Mucosa of descending colon (tissue), 3 donors: ENCODE measurements at regions not wholly inside any gene's neighbourhood (a gene's known extent, or its start where the extent isn't known, plus 50 kb on each side); places are given as distances from the start of the nearest gene placed in this dataset.

Source experiments
- ATAC-seq: fragments of 200-7000 bp; cut with Tn5 transposase; one replicate; pipeline ENCODE4 v1.9.1; 2020; ENCODE audit warnings: mild to moderate bottlenecking, moderate library complexity
- DNase-seq, 3 donors: peaks; one replicate each; pipeline ENCODE4 v3.0.0-alpha.2; 2020
- H3K36me3 ChIP-seq: fragments of 200-600 bp; one replicate; pipeline ENCODE4 v1.8.0; 2021; ENCODE audit warnings: low read depth, mild to moderate bottlenecking
- H3K4me1 ChIP-seq: fragments of 200-600 bp; one replicate; pipeline ENCODE4 v1.8.0; 2021; ENCODE audit warnings: low read depth, mild to moderate bottlenecking
- H3K4me3 ChIP-seq: fragments of 200-600 bp; one replicate; pipeline ENCODE4 v1.8.0; 2021; ENCODE audit warnings: mild to moderate bottlenecking
- H3K9me3 ChIP-seq: fragments of 200-600 bp; one replicate; pipeline ENCODE4 v1.8.0; 2021; ENCODE audit warnings: mild to moderate bottlenecking
- intact Hi-C, 2 donors: fragments of 100-400 bp; cut with DNase I in 1 of 2; cut with micrococcal nuclease in 1 of 2; formaldehyde crosslinking; loops; one replicate each; pipeline versions ENCODE4 v1.11.0 to v1.11.1; 2022; cut with DNase I, micrococcal nuclease
- TF ChIP-seq, protein P1 (sequence below): fragments of 200-600 bp; IDR thresholded peaks from one replicate; pipeline ENCODE4 v1.8.0; 2022; ENCODE audit warnings: antibody characterized with exemption, mild to moderate bottlenecking
- donor health status: DM: no; HTN: no; CAD: no; lungs with moderate emphysema.
- donor health status: DM: no; HTN: no; CAD: no.
- donor health status: DM: no; HTN: yes; CAD: no.

GRCh38 chr16:35743101-35743692 is 2283.8 kb downstream of the TP53TG3F start:
- TF ChIP-seq, protein P1, sequence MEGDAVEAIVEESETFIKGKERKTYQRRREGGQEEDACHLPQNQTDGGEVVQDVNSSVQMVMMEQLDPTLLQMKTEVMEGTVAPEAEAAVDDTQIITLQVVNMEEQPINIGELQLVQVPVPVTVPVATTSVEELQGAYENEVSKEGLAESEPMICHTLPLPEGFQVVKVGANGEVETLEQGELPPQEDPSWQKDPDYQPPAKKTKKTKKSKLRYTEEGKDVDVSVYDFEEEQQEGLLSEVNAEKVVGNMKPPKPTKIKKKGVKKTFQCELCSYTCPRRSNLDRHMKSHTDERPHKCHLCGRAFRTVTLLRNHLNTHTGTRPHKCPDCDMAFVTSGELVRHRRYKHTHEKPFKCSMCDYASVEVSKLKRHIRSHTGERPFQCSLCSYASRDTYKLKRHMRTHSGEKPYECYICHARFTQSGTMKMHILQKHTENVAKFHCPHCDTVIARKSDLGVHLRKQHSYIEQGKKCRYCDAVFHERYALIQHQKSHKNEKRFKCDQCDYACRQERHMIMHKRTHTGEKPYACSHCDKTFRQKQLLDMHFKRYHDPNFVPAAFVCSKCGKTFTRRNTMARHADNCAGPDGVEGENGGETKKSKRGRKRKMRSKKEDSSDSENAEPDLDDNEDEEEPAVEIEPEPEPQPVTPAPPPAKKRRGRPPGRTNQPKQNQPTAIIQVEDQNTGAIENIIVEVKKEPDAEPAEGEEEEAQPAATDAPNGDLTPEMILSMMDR = no peak
- intact Hi-C loops = no loop called here
- Histone ChIP-seq H3K4me3 (no peak overlapping the region), H3K4me1 (no peaks in the 10 kb centered on the region), H3K36me3 (no peaks in the 10 kb centered on the region), H3K9me3 (peaks cover 66% of the 10 kb centered on the region)
- DNase-seq (no peak), ATAC-seq (no peak)

- no peak for ATAC-seq
- H3K9me3 ChIP-seq = peaks cover 70% of the 10 kb centered on the region
- no peaks in the 10 kb centered on the region for H3K36me3 ChIP-seq
- intact Hi-C loops = no loop called here
- TF ChIP-seq, protein P1 = no peak
- no peaks in the 10 kb centered on the region for H3K4me1 ChIP-seq
- no peak for DNase-seq
- no peak overlapping the region for H3K4me3 ChIP-seq
These were observed 2284.7 kb downstream of the TP53TG3F start for GRCh38 chr16:35744084-35744483.

GRCh38 chr16:35744726-35745125 is 2285.3 kb downstream of the TP53TG3F start:
- Histone ChIP-seq H3K4me1 (no peaks in the 10 kb centered on the region), H3K4me3 (no peak overlapping the region), H3K9me3 (peaks cover 70% of the 10 kb centered on the region), H3K36me3 (no peaks in the 10 kb centered on the region)
- TF ChIP-seq, protein P1 = no peak
- ATAC-seq = no peak
- DNase-seq = no peak
- intact Hi-C loops = no loop called here

DNA sequence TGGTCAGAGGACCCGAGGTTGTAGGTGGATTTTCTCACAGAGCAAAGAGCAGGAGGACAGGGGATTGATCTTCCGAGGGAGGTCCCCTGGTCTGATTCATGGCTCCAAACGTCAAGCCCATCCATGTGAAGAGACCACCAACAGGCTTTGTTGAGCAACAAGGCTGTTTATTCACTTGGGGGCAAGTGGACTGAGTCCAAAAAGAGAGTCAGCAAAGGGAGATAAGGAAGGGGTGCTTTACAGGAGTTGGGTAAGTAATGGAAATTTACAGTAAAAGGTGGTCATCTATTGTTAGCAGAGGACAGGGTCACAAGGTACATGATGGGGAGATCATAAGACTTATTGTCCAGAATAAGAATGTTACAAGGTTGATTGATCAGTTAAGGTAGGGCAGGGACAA is 2285.8 kb downstream of the TP53TG3F start:
- peaks cover 70% of the 10 kb centered on the region for H3K9me3 ChIP-seq
- TF ChIP-seq, protein P1 = no peak
- intact Hi-C loops = no loop called here
- ATAC-seq (no peak), DNase-seq (no peak)
- no peaks in the 10 kb centered on the region for H3K4me1 ChIP-seq
- no peaks in the 10 kb centered on the region for H3K36me3 ChIP-seq
- H3K4me3 ChIP-seq = no peak overlapping the region

DNA sequence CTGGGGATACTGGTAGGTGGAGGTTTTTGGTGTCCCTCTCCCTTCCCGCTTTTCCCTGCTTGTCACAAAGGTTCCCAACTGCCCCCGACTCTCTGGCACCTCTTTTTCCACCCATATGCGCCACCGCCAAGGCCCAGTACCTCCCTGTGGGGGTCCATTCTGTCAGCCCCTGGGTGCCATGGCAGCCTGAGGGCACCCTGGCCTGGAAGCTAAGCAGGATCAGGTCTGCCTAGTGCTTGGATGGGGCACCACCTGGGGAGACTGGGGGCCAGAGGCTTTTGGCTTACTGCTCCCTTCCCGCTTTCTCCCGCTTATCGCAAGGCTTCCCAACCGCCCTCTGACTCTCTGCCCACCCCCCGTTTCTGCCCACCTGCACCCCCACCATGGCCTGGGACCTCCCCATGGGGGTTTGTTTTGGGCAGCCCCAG is 2286.4 kb downstream of the TP53TG3F start:
- TF ChIP-seq, protein P1 = no peak
- peaks cover 72% of the 10 kb centered on the region for H3K9me3 ChIP-seq
- DNase-seq (peak in 2 of 3 donors; percentile 12 to 23), ATAC-seq (no peak)
- H3K36me3 ChIP-seq = no peaks in the 10 kb centered on the region
- no peak overlapping the region for H3K4me3 ChIP-seq
- intact Hi-C loops = no loop called here
- no peaks in the 10 kb centered on the region for H3K4me1 ChIP-seq
